ENCODE measurements at regions not wholly inside any gene's neighbourhood (a gene's known extent, or its start where the extent isn't known, plus 50 kb on each side); places are given as distances from the start of the nearest gene placed in this dataset.
"Not testable (repeated sequence)": the region's sequence is repeated elsewhere in the genome, so short reads cannot be mapped to it uniquely, and the experiment has no call there.

GRCh38 chr6:101013612-101014195, 132.6 kb upstream of the ASCC3 start:
- DNase-seq (ENCODE audit: low spot score) = no peak

DNA sequence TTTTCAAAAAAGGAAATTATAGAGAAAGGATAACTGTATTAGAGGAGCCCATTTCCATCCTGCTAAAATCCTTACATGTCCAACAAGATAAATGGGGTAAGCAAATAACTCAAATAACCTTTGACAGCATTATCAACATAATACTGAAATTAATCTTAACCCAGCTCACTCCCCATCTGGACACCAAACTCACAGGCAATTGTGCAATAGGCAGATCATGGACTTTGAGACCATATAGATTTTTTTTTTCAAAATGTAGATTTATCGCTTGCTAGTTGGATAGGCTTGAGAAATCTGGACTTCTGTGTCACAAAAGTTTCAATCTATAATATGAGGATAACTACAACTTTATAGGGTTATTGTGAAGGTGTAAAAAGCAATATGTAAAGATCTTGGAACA, 134.4 kb upstream of the ASCC3 start:
- DNase-seq (ENCODE audit: low spot score) = no peak

DNA sequence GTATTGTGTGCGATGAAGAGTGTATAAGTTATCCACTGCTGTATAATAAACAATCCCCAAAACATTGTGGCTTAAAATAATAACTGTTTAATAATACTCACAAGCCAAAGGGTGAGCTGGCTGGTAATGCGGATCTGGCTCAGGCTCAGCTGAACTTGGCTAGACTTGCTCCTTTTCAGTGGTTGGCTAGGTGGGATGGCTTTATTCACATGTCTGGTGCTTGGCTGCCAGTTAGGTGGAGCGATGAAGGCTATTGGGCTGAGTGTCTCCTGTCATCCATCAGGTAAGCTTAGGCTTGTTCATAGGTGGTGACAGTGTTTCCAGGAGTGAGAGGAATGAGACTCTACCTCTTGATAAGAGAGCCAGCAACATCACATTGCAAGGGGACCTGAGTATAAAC, 135.0 kb upstream of the ASCC3 start:
- DNase-seq (ENCODE audit: low spot score) = no peak

- no peak for DNase-seq (ENCODE audit: low spot score)
These were observed 137.0 kb upstream of the ASCC3 start for GRCh38 chr6:101018157-101018556.

DNA sequence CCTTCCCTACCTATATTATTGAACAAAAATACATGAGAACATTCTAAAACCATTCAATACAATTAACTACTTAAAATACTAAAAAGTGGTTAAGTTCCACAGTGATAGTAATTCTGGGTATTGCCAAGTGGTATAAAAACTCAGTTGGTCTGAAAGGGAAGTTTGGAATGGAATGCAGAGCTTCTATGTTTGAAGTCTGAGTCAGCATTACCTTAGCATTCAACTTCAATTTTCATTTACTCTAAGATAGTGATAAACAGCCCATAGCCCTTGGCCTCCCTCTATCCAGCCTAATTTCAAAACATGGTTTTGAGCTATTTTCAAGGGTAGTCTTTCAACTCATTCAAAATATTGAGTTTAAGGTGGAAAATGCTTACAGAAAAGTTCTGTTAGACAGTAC, 140.4 kb upstream of the ASCC3 start:
- no peak for DNase-seq (ENCODE audit: low spot score)

DNA sequence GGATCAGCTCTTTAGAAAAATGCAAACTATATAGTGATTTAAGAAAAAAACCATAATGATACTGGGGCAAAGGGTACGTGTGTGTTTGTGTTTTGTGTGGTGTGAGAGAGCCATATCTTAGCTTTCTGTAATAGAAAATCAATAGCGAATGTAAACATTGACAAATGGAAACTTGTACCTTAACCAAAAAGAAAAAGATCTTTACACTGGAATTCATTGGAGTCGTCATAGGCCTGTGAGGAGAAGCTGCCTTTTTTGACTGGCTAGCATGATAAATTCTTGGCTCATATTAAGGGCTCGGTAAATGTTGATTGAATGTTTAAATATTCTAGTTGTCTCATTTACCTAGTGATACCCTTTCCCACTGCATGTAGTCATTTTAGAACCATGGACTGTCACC, 161.8 kb upstream of the ASCC3 start:
- no peak for DNase-seq (ENCODE audit: low spot score)

DNA sequence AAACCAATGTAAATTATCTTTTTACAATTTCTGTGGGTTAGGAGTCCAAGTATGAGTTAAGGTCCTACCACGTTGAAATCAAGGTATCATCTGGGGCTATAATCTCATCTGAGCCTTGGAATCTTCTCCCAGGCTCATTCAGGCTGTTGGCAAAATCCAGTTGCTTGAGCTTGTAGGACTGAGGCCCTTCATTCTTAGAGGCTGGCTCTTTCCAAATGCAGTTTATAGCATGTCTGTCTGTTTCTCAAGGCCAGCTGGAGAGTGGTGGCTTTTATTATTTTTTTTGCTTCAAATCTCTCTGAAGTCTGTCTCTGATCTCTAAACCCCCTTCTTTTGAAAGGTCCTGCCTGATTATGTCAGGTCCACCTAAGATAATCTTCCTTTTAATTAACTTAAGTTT, 177.2 kb upstream of the ASCC3 start:
- DNase-seq (ENCODE audit: low spot score) = no peak

- DNase-seq (ENCODE audit: low spot score) = no peak
These were observed 185.4 kb upstream of the ASCC3 start for GRCh38 chr6:101066481-101066880.

DNA sequence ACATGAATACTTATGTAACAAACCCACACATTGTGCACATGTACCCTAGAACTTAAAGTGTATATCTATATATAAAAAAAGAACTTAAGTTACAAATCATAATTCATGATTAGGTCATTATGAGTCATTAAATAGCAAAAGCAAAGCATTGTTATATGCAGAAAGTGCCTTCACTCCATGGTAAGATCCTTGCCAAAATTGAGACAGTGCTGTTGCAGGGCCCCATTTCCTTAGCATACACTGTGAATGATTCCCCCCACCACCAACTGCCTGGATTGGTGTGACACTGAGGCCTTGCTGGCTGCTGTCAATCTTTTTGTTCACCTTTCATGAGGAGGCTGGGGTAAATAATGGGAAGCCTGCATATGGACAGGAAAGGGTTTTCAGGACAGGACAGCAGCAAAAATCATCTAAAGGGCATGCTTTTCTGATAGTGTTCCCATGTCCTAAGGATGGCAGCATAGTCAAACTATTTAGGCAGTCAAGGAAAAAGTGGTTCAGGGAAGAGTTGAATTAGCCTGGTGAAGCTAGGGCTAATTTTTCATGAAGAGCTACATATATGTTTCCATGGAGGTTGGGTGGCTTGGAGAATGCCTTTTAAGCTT, 188.2 kb upstream of the ASCC3 start:
- no peak for DNase-seq (ENCODE audit: low spot score)

DNA sequence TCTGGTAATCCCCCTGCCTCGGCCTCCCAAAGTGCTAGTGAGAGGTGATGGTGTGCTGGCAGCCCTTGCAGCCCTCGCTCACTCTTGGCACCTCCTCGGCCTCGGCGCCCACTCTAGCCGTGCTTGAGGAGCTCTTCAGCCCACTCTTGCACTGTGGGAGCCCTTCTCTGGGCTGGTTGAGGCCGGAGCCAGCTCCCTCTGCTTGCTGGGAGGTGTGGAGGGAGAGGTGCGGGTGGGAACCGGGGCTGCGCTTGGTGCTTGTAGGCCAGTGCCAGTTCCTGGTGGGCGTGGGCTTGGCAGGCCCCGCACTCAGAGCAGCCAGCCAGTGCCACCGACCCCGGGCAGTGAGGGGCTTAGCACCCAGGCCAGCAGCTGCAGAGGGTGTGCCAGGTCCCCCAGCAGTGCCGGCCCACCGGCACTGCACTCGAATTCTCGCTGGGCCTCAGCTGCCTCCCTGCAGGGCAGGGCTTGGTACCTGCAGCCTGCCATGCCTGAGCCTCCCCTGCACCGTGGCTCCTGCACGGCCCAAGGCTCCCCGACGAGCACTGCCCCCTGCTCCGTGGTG, 189.0 kb upstream of the ASCC3 start:
- DNase-seq (ENCODE audit: low spot score) = no peak

- no peak for DNase-seq (ENCODE audit: low spot score)
These were observed 196.2 kb upstream of the ASCC3 start for GRCh38 chr6:101077344-101077743.

DNA sequence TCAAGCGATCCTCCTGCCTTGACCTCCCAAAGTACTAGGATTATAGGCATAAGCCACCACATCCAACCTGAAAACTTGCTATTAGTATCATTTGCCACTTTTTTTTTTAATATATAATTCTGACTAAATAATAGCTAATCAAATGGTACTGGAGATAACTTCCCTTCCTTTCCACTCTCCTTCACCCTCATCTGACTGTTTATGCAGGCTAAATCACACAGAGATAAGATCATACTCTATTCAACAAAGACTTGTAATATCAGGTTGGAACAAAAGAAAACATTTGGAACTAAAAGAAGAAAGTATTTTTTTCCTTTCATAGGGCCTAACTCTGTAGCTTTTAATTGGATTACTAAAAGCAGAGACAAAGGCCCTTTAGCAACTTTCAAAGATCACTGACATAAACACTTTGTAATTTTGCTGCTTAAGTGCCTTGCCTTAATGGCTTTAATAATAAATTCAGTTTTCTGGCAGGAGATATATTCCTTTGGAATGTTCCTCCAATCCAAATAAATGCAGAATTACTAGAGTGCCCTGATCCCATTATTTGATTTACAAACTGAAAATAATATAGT, 198.7 kb upstream of the ASCC3 start:
- no peak for DNase-seq (ENCODE audit: low spot score)

- DNase-seq (ENCODE audit: low spot score) = no peak
These were observed 199.5 kb upstream of the ASCC3 start for GRCh38 chr6:101080597-101080996.

DNA sequence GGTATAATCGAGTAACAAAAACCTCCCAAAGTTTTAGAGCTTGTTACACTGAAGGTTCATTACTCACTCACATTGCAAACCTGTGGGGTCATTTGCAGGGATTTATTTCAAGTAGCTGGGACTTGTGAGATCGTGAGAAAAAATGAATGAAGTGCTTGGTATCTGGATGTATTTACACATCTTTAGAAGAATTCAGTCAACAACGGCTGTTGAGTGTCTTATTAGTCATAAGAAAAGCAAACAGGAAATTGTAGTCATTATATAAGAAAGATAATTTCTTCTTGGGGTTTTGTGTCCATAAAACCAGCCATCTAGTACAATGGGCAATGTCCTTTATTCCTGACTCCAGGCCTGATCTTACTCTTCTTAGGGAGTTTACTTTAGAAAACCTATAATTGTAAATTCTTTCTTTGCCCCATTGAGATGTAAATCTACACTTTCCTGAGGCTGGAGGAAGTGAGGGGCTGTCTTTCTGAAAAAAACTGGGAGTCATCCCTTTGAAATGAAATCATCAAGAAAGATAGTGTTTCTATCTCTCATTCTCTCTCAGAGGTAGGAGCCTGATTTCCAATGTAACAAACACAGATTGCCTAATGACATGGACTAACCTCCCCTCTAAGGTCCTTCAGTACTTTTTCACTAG, 202.5 kb upstream of the ASCC3 start:
- DNase-seq (ENCODE audit: low spot score) = no peak

DNA sequence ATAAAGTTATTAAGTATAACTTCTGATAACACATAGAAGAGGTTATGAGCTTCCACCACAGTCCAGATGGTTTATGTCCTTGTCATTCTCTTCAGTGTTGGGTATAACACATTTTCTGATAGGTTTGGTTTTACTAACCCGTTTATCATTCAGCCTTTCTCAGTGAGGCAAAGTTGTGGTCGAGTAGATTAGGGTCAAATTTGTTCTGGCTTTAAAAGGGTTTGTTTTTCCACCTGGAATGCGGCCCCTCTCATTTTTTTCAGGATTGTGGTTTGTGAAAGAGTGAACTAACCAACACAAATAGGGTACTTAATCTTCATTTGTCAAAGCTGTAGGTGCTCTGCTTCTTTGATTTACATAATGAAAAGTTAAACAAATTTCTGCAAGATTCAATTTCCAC, 204.2 kb upstream of the ASCC3 start:
- DNase-seq (ENCODE audit: low spot score) = no peak

DNA sequence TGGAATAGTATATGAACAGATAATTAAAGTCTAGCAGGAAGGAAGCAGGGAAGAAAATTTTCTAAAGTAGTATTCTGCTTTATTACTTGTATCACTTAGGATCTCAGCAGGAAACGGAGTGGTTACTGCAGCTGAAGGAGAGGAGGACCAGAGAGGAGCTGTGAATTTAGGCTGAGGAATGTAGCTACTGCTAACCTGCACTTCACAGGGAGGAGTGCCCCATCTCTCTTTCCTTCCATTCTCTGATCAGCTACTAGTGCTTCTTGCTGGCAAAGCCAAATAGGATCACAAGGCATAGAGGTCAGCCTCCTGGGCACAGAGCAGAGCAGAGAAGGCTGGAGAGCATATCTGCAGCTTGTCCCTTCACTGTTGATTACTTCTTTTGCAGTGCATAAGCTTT, 205.3 kb upstream of the ASCC3 start:
- no peak for DNase-seq (ENCODE audit: low spot score)

- no peak for DNase-seq (ENCODE audit: low spot score)
These were observed 207.5 kb upstream of the ASCC3 start for GRCh38 chr6:101088594-101088993.

DNA sequence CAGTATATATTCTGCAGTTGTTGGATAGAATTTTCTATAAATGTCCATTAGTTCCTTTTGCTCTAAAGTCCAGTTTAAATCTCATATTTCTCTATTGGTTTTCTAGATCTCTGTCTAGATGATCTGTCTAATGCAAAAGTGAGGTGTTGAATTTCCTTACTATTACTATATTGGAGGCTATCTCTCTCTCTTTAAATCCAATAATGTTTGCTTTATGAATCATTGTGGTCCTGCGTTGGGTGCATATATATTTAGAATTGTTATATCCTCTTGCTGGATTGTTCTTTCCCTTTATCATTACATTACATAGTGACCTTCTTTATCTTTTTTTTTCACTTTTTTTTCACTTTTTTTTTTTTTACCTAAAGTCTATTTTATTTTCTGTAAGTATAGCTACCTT, 208.5 kb upstream of the ASCC3 start:
- no peak for DNase-seq (ENCODE audit: low spot score)

- DNase-seq (ENCODE audit: low spot score) = no peak
These were observed 209.2 kb upstream of the ASCC3 start for GRCh38 chr6:101090281-101090680.

GRCh38 chr6:101098605-101099004, 217.5 kb upstream of the ASCC3 start:
- DNase-seq (ENCODE audit: low spot score) = not testable (repeated sequence)

DNA sequence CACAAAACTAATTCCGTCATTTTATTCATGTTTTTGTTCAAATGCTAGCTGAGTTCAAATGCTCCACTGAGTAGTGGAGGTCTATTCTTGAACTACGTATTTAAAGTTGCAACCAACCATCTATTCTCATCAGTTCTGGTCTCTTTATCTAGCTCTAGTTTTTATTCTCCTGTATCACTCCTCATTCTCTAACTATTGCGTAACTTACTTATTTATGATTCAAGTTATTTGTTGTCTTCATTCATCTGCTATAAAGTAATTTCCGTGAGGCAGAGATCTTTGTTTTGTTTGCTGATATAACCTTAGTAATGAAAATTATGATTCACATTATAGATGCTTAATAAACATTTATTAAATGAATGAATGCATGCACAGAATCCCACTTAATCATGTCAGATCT, 221.6 kb upstream of the ASCC3 start:
- DNase-seq (ENCODE audit: low spot score) = no peak

DNA sequence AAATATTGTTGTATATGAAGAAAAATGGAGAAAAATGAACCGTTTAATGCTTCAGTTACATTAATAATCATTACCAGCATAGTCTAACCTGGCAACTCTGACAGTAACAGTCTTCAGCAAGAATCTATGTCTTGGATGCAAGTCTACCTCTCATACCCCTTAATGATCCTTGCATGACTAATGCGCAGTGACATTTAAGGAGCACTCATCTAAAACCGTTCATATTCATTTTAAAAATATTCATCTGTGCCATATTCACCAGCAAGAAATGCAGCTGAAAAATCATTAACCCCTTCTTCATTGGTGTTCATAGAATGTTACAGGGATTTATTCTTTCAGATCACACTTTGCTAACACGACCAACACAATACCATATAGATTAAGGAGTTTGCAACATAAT, 227.2 kb upstream of the ASCC3 start:
- no peak for DNase-seq (ENCODE audit: low spot score)

GRCh38 chr6:101110814-101111213, 229.7 kb upstream of the ASCC3 start:
- DNase-seq (ENCODE audit: low spot score) = no peak

Data from Ammon's horn (tissue), 1 donor.